GM18505 (cell line): ENCODE measurements at regions not wholly inside any gene's neighbourhood (a gene's known extent, or its start where the extent isn't known, plus 50 kb on each side); places are given as distances from the start of the nearest gene placed in this dataset.

Source experiments
- ATAC-seq: cut with Tn5 transposase; IDR thresholded peaks from one replicate; pipeline ENCODE4 v1.9.1; 2021; ENCODE audit not compliant: unreplicated experiment
- POLR2A ChIP-seq: IDR thresholded peaks from 4 replicates; pipeline ENCODE4 v1.6.1; 2011; ENCODE audit warnings: borderline replicate concordance; ENCODE audit not compliant: insufficient read depth, insufficient read length; ENCODE audit errors: extremely low read depth

GRCh38 chr16:50440531-50440930 lies 71.7 kb upstream of the BRD7 start:
- no peak for ATAC-seq
- no peak for TF ChIP-seq POLR2A

- no peak for ATAC-seq
- TF ChIP-seq POLR2A: no peak
Measured at GRCh38 chr16:50437769-50438437, 69.1 kb upstream of the BRD7 start.

GRCh38 chr16:50436271-50436670 lies 67.5 kb upstream of the BRD7 start:
- no peak for TF ChIP-seq POLR2A
- no peak for ATAC-seq

GRCh38 chr16:50434872-50435478 lies 66.2 kb upstream of the BRD7 start:
- TF ChIP-seq POLR2A: no peak
- no peak for ATAC-seq

GRCh38 chr16:50430076-50430475 lies 61.3 kb upstream of the BRD7 start:
- no peak for TF ChIP-seq POLR2A

GRCh38 chr16:50428742-50429141 lies 60.0 kb upstream of the BRD7 start:
- no peak for TF ChIP-seq POLR2A
- no peak for ATAC-seq

More at GRCh38 chr16:50430076-50430475, 61.3 kb upstream of the BRD7 start:
- no peak for ATAC-seq

- no peak for TF ChIP-seq POLR2A
- no peak for ATAC-seq
Measured at GRCh38 chr16:50428116-50428515, 59.3 kb upstream of the BRD7 start.

GRCh38 chr16:50427107-50427506 lies 58.3 kb upstream of the BRD7 start:
- TF ChIP-seq POLR2A: no peak
- ATAC-seq: no peak

- TF ChIP-seq POLR2A: no peak
- no peak for ATAC-seq
Measured at GRCh38 chr16:50425648-50426047, 56.9 kb upstream of the BRD7 start.

GRCh38 chr16:50425044-50425443 lies 56.3 kb upstream of the BRD7 start:
- ATAC-seq: no peak
- TF ChIP-seq POLR2A: no peak

GRCh38 chr16:50422926-50423325 lies 54.1 kb upstream of the BRD7 start:
- TF ChIP-seq POLR2A: no peak
- ATAC-seq: no peak

- no peak for ATAC-seq
Measured at GRCh38 chr16:50419116-50419515, 50.3 kb upstream of the BRD7 start.

More at GRCh38 chr16:50419116-50419515, 50.3 kb upstream of the BRD7 start:
- no peak for TF ChIP-seq POLR2A
